HG02884 (cell line): ENCODE measurements at regions not wholly inside any gene's neighbourhood (a gene's known extent, or its start where the extent isn't known, plus 50 kb on each side); places are given as distances from the start of the nearest gene placed in this dataset.

Source experiments
- ATAC-seq: cut with Tn5 transposase; IDR thresholded peaks from one replicate; pipeline ENCODE4 v1.9.1; 2021; ENCODE audit warnings: mild to moderate bottlenecking, moderate library complexity; ENCODE audit not compliant: unreplicated experiment

DNA sequence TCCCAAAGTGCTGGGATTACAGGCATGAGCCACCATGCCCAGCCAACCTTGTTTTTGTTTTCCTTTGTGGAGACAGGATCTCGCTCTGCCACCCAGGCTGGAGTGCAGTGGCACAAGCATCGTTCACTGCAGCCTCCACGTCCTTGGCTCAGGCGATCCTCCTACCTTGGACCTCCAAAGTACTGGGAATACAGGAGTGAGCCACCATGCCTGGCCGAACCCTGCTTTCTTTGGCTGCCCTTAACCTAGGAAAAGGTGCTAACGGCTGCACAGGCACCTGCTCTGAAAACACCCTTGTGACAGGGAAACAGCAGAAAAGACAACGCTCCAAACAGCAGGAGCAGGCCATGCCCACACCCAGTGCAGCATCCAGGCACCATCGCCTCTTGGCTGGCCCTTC lies 71.9 kb downstream of the OAT start:
- ATAC-seq = no peak

- no peak for ATAC-seq
These were observed 73.2 kb downstream of the OAT start for GRCh38 chr10:124345521-124345920.

DNA sequence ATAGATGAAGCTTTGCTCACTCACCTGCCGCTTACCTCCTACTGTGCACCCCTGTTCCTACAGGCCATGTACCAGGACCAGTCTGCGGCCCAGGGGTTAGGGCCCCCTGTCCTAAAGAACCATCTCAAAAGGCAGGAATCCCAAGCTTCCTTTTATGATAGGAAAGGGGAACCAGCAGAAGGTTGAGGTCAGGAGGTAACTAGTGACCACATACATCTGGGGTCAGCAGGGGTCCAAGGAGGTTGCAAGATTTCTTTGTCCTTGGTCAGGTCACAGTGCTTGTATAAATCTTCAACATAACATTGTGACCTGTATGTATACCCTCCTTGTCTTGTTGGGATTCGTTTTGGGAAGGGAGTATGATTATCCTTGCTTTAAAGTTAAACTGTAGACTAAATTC lies 73.8 kb downstream of the OAT start:
- no peak for ATAC-seq

- ATAC-seq = no peak
These were observed 74.5 kb downstream of the OAT start for GRCh38 chr10:124344266-124344590.

DNA sequence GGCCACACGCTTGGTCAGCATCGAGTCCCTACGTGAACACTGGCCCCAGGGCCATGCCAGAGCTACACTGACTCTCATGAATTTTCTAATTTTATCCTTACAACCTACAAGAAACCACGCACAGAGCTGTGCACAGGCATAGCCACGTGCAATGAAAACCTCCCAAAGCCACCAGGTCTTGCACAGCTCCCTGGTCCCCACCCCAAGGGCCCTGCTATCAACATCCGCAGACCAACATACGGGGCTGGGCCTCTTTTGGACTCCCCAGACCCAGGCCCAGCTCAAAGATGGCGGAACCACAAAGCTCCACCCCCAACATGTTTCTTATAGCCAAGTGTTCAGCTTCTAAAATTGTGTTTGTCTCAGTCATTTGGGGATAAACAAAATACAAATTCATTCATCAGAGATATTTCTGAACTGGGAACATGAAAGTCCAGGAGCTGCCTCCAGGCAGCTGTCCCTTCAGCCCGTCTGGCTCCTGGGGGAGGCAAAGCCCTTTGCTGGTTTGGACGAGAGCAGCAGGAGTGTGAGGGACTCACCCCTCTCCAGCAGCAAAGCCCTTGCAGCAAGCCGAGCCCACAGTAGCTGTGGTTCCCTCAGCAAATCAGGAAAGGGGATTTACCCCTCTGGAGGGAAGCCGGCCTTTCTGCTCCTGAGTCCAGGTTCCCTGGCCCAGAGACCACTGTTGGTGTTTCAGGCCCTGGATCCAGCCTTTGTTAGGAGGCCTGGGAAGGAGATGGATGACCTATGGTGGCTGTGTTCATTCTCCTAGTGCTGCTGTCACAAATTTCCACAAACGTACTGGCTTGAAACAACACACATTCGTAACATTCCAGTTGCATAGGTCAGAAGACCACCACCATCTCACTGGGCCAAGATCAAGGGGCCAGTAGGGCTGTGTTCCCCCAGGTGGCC lies 75.1 kb downstream of the OAT start:
- ATAC-seq = no peak

- no peak for ATAC-seq
These were observed 75.9 kb downstream of the OAT start for GRCh38 chr10:124342821-124343170.

GRCh38 chr10:124342136-124342820 lies 76.4 kb downstream of the OAT start:
- ATAC-seq = no peak

GRCh38 chr10:124341768-124342135 lies 77.0 kb downstream of the OAT start:
- ATAC-seq = no peak

GRCh38 chr10:124340033-124340760 lies 78.5 kb downstream of the OAT start:
- no peak for ATAC-seq

GRCh38 chr10:124339119-124340032 lies 79.3 kb downstream of the OAT start:
- ATAC-seq = no peak

DNA sequence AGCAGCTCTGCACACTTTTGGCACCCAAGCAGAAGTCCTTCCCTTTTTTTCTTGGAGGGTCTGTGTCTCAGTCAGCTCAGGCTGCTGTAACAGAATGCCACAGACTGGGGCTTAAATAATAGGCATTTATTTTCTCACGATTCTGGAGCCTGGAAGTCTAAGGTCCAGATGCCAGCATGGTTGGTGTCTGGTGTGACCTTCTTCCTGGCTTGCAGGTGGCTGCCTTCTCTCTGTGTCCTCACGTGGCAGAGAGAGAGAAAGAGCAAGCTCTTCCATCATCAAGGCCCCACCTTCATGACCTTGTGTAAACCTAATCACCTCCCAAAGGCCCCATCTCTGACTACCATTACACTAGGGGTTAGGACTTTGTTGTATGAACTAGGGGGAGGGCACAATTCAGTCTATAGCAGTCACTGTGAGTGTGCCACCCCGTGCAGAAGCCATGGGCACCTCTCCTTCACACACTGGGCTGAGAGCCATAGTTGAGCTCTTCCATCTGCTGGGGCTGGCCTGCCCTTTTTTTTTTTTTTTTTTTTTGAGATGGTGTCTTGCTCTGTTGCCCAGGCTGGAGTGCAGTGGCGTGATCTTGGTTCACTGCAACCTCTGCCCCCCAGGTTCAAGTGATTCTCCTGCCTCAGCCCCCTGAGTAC lies 80.3 kb downstream of the OAT start:
- ATAC-seq = no peak

GRCh38 chr10:124336186-124336585 lies 82.5 kb downstream of the OAT start:
- ATAC-seq = no peak

DNA sequence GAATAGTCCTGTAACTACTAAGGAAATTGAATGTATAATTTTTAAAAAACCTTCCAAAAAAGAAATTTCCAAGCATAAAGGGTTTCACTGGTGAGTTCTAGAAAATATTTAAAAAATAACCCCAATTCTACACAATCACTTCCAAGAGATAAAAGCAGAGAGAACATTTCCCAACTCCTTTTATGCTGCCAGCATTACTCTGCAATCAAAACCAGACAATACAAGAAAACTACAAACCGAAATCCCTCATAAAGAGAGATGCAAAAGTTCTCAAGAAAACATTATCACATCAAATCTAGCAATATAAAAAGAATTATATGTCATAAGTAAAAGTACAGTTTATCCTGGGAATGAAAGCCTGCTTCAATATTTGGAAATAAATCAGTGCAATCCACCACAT lies 84.8 kb downstream of the OAT start:
- no peak for ATAC-seq

- no peak for ATAC-seq
These were observed 86.3 kb downstream of the OAT start for GRCh38 chr10:124332426-124332825.

- no peak for ATAC-seq
These were observed 88.8 kb downstream of the OAT start for GRCh38 chr10:124329941-124330340.

DNA sequence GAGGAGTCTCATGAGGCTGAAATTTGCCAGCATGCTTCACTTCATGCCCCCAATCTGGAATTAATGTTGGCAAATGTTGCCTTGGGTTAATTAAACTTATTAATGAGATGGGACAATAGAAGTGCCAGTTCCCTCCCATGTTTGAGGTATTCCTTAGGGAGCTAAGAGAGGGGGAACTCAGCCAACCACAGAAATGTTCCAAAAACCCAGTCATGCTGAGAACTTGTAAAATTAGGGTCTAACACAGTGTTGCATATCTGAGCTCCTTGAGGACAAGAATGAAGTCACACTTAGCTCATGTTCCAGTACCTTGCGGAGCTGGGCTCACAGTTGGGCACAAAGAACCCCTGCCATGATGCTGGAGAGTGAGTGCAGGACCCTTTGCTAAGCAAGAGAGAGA lies 89.4 kb downstream of the OAT start:
- no peak for ATAC-seq

- ATAC-seq = no peak
These were observed 90.1 kb downstream of the OAT start for GRCh38 chr10:124328477-124329220.

DNA sequence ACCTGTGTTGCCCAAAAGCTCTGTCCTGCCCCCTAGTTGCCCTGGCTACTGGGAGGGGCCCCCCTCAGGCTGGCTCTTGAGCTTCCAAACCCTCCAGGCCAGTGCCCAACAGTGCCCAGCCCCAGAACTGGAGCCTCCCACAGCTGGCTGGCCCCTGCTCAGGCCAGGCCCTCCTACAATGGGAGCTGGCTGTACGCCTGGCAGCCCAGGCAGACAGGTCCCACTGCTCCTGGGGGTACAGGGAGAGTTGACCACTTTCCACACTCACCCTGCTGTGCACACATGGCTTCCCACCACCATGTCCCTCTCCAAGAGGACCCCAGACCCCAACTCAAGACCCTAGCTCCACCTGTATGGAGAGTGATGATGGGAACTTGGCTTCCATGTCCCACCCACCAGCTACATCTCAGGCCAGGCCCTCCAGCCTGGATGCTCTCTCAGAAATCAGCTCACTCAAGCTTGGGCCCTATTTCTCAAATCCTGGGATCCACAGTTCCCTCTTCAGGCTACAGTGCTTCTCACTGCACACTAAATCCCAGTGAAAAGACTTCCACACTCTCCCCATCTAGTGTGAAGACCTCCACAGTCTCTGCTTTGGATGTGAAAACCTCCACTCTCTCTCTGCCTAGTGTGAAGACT lies 92.6 kb downstream of the OAT start:
- no peak for ATAC-seq

GRCh38 chr10:124325633-124325914 lies 93.1 kb downstream of the OAT start:
- ATAC-seq = no peak
